Suprapubic skin (tissue), 3 donors: ENCODE measurements at regions not wholly inside any gene's neighbourhood (a gene's known extent, or its start where the extent isn't known, plus 50 kb on each side); places are given as distances from the start of the nearest gene placed in this dataset.
"Not testable (repeated sequence)": the region's sequence is repeated elsewhere in the genome, so short reads cannot be mapped to it uniquely, and the experiment has no call there.

Source experiments
- POLR2AphosphoS5 ChIP-seq, 3 donors: sonication (generic); formaldehyde crosslinking; IDR thresholded peaks; one replicate each; pipeline ENCODE4 v1.6.1; 2017; ENCODE audit warnings: antibody characterized with exemption in 3 of 3
- TF ChIP-seq, protein P1 (sequence below), 2 donors: fragments of 200-600 bp in 1 of 2; fragments of 450-650 bp in 1 of 2; sonication (generic) in 1 of 2; IDR thresholded peaks; one replicate each; pipeline ENCODE4 v1.5.1; 2016 to 2019; ENCODE audit warnings: antibody characterized with exemption in 2 of 2, mild to moderate bottlenecking in 1 of 2, moderate library complexity in 1 of 2

DNA sequence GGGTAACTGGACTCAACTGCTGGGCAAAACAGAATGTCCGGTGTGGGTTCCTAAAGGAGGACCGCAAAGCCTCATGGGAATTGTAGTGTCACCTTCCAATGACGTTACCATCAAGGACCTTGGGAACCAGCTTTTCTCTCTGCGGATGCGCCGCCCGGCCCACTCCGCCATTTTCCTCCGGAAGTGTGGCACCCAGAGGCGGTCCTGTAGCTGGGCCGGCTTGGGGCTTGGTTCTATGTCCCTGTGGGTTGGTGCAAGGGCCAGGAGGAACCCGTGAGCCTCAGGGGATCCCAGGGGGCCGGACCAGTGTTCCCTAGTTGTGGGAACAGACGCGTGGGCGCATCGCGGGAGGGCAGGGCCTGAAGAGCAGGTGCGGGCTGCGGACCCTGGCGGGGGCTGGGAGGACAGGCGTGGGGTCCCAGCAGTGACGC lies 175.1 kb downstream of the CWH43 start:
- TF ChIP-seq, protein P1, sequence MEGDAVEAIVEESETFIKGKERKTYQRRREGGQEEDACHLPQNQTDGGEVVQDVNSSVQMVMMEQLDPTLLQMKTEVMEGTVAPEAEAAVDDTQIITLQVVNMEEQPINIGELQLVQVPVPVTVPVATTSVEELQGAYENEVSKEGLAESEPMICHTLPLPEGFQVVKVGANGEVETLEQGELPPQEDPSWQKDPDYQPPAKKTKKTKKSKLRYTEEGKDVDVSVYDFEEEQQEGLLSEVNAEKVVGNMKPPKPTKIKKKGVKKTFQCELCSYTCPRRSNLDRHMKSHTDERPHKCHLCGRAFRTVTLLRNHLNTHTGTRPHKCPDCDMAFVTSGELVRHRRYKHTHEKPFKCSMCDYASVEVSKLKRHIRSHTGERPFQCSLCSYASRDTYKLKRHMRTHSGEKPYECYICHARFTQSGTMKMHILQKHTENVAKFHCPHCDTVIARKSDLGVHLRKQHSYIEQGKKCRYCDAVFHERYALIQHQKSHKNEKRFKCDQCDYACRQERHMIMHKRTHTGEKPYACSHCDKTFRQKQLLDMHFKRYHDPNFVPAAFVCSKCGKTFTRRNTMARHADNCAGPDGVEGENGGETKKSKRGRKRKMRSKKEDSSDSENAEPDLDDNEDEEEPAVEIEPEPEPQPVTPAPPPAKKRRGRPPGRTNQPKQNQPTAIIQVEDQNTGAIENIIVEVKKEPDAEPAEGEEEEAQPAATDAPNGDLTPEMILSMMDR (IDR thresholded peaks at IDR 0.05), result not testable (repeated sequence)
- not testable (repeated sequence) for TF ChIP-seq POLR2AphosphoS5 (IDR thresholded peaks at IDR 0.05)
